HG03378 (cell line): ENCODE measurements at regions not wholly inside any gene's neighbourhood (a gene's known extent, or its start where the extent isn't known, plus 50 kb on each side); places are given as distances from the start of the nearest gene placed in this dataset.
"Not testable (repeated sequence)": the region's sequence is repeated elsewhere in the genome, so short reads cannot be mapped to it uniquely, and the experiment has no call there.

Experiments
- ATAC-seq: cut with Tn5 transposase; IDR thresholded peaks from one replicate; pipeline ENCODE4 v1.9.1; 2021; ENCODE audit warnings: mild to moderate bottlenecking, moderate library complexity; ENCODE audit not compliant: unreplicated experiment

GRCh38 chr1:232364654-232365382 lies 265.1 kb downstream of the SIPA1L2 start:
- no peak for ATAC-seq

GRCh38 chr1:232363008-232363407 lies 266.9 kb downstream of the SIPA1L2 start:
- no peak for ATAC-seq

- ATAC-seq: no peak
Measured at GRCh38 chr1:232357416-232357815, 272.5 kb downstream of the SIPA1L2 start.

- ATAC-seq: no peak
Measured at GRCh38 chr1:232355162-232356006, 274.5 kb downstream of the SIPA1L2 start.

GRCh38 chr1:232353001-232353400 lies 276.9 kb downstream of the SIPA1L2 start:
- no peak for ATAC-seq

GRCh38 chr1:232352366-232352765 lies 277.6 kb downstream of the SIPA1L2 start:
- ATAC-seq: no peak

- no peak for ATAC-seq
Measured at GRCh38 chr1:232351335-232351734, 278.6 kb downstream of the SIPA1L2 start.

GRCh38 chr1:232346844-232347243 lies 283.1 kb downstream of the SIPA1L2 start:
- ATAC-seq: no peak

GRCh38 chr1:232344791-232345399 lies 285.0 kb downstream of the SIPA1L2 start:
- ATAC-seq: no peak

- ATAC-seq: not testable (repeated sequence)
Measured at GRCh38 chr1:232344186-232344585, 285.7 kb downstream of the SIPA1L2 start.

- no peak for ATAC-seq
Measured at GRCh38 chr1:232340446-232340845, 289.5 kb downstream of the SIPA1L2 start.

GRCh38 chr1:232339073-232339472 lies 290.9 kb downstream of the SIPA1L2 start:
- no peak for ATAC-seq

GRCh38 chr1:232335741-232336293 lies 294.1 kb downstream of the SIPA1L2 start:
- no peak for ATAC-seq

GRCh38 chr1:232335261-232335660 lies 294.7 kb downstream of the SIPA1L2 start:
- no peak for ATAC-seq

- ATAC-seq: no peak
Measured at GRCh38 chr1:232334811-232335210, 295.1 kb downstream of the SIPA1L2 start.

GRCh38 chr1:232334246-232334645 lies 295.7 kb downstream of the SIPA1L2 start:
- no peak for ATAC-seq

- no peak for ATAC-seq
Measured at GRCh38 chr1:232333419-232333767, 296.5 kb downstream of the SIPA1L2 start.

GRCh38 chr1:232332710-232333418 lies 297.1 kb downstream of the SIPA1L2 start:
- not testable (repeated sequence) for ATAC-seq

- no peak for ATAC-seq
Measured at GRCh38 chr1:232329103-232329813, 300.7 kb downstream of the SIPA1L2 start.

GRCh38 chr1:232328486-232329102 lies 301.3 kb downstream of the SIPA1L2 start:
- no peak for ATAC-seq
